CD1c-positive myeloid dendritic cell (primary cell): ENCODE measurements at regions not wholly inside any gene's neighbourhood (a gene's known extent, or its start where the extent isn't known, plus 50 kb on each side); places are given as distances from the start of the nearest gene placed in this dataset.

Source experiments
- DNase-seq: peaks from one replicate; pipeline ENCODE4 v3.0.0-alpha.2; 2016; ENCODE audit errors: extremely low spot score

- no peak for DNase-seq
Measured at GRCh38 chrX:5536261-5536660, 692.4 kb downstream of the NLGN4X start.

- no peak for DNase-seq
Measured at GRCh38 chrX:5528057-5528456, 700.6 kb downstream of the NLGN4X start.

GRCh38 chrX:5526191-5526590 lies 702.5 kb downstream of the NLGN4X start:
- no peak for DNase-seq

GRCh38 chrX:5490786-5491563 lies 737.7 kb downstream of the NLGN4X start:
- no peak for DNase-seq

- no peak for DNase-seq
Measured at GRCh38 chrX:5474282-5474681, 754.4 kb downstream of the NLGN4X start.

GRCh38 chrX:5458300-5458842 lies 770.3 kb downstream of the NLGN4X start:
- no peak for DNase-seq

GRCh38 chrX:5449323-5449722 lies 779.3 kb downstream of the NLGN4X start:
- no peak for DNase-seq

- DNase-seq: no peak
Measured at GRCh38 chrX:5431823-5432222, 796.8 kb downstream of the NLGN4X start.

GRCh38 chrX:5425119-5425518 lies 803.5 kb downstream of the NLGN4X start:
- no peak for DNase-seq

GRCh38 chrX:5417381-5417780 lies 811.3 kb downstream of the NLGN4X start:
- no peak for DNase-seq

GRCh38 chrX:5415738-5416137 lies 812.9 kb downstream of the NLGN4X start:
- no peak for DNase-seq

GRCh38 chrX:5409106-5409505 lies 819.6 kb downstream of the NLGN4X start:
- DNase-seq: no peak

- DNase-seq: no peak
Measured at GRCh38 chrX:5402461-5402860, 826.2 kb downstream of the NLGN4X start.

- no peak for DNase-seq
Measured at GRCh38 chrX:5399403-5399802, 829.3 kb downstream of the NLGN4X start.

- no peak for DNase-seq
Measured at GRCh38 chrX:5397409-5397808, 831.3 kb downstream of the NLGN4X start.

GRCh38 chrX:5390376-5390775 lies 838.3 kb downstream of the NLGN4X start:
- no peak for DNase-seq

- DNase-seq: peak; percentile 18
Measured at GRCh38 chrX:5388087-5388486, 840.6 kb downstream of the NLGN4X start.

- no peak for DNase-seq
Measured at GRCh38 chrX:5380426-5380825, 848.2 kb downstream of the NLGN4X start.

- no peak for DNase-seq
Measured at GRCh38 chrX:5341902-5342301, 886.8 kb downstream of the NLGN4X start.

- DNase-seq: no peak
Measured at GRCh38 chrX:5337160-5337559, 891.5 kb downstream of the NLGN4X start.

GRCh38 chrX:5324546-5324945 lies 904.1 kb downstream of the NLGN4X start:
- DNase-seq: no peak

- no peak for DNase-seq
Measured at GRCh38 chrX:5314148-5314547, 914.5 kb downstream of the NLGN4X start.

GRCh38 chrX:5307416-5307815 lies 921.3 kb downstream of the NLGN4X start:
- DNase-seq: no peak

- DNase-seq: peak; percentile 28
Measured at GRCh38 chrX:5306654-5307121, 922.0 kb downstream of the NLGN4X start.
